K562 (cell line): ENCODE measurements at regions not wholly inside any gene's neighbourhood (a gene's known extent, or its start where the extent isn't known, plus 50 kb on each side); places are given as distances from the start of the nearest gene placed in this dataset.

Source experiments
- ATAC-seq: fragments of 200-7000 bp; cut with Tn5 transposase; 3 replicates; pipeline ENCODE4 v1.9.1; 2020; ENCODE audit warnings: moderate library complexity
- BruUV-seq: library from RNA; stranded (reverse); fragments of 400-500 nt; replicated peaks from 2 replicates; lab custom pipeline; 2021; lab: Mats Ljungman, UMichigan
- CTCF ChIA-PET: fragments of 300-600 bp; formaldehyde crosslinking; extraction: SDS; loops from one replicate; lab custom pipeline; 2021; ENCODE audit warnings: low intra/inter-chr PET ratio; lab: Yijun Ruan, JAX
- POLR2A ChIA-PET: fragments of 300-600, 350-650 bp; sonication (Branson Sonifier 250); formaldehyde crosslinking; extraction: SDS; loops from one replicate; lab custom pipeline; 2021; ENCODE audit warnings: antibody characterized with exemption, inconsistent platforms; lab: Yijun Ruan, JAX
- DNase-seq, 4 experiments: peaks; one replicate each; pipeline versions ENCODE4 v3.0.0 to v3.0.0-alpha.2; 2011 to 2018; ENCODE audit warnings: low spot score in 3 of 4, mixed read lengths in 3 of 4; ENCODE audit errors: extremely low read depth in 1 of 4
- FAIRE-seq: peaks from 2 replicates; lab custom pipeline; 2011; peaks lifted over from hg19 to GRCh38; lab: Jason Lieb, UNC
- H2AFZ ChIP-seq: 2 replicates; pipeline ENCODE4 v1.6.0; 2011; ENCODE audit warnings: low read depth, low read length, control low read depth, inconsistent platforms
- H3K27ac ChIP-seq: fragments of 200-600 bp; 3 replicates; pipeline ENCODE4 v1.8.0; 2011; ENCODE audit warnings: low read depth, mild to moderate bottlenecking, control low read depth, inconsistent platforms, low read length, moderate library complexity, mixed read lengths; ENCODE audit errors: extremely low read depth
- H3K27me3 ChIP-seq, 2 experiments: fragments of 300-600 bp in 1 of 2; 2 replicates in 1 of 2; 3 replicates in 1 of 2; pipeline versions ENCODE4 v1.6.0 to v1.8.0; 2011; ENCODE audit warnings: inconsistent platforms in 2 of 2, low read length in 2 of 2, mild to moderate bottlenecking in 1 of 2, mixed read lengths in 1 of 2, moderate library complexity in 1 of 2; ENCODE audit not compliant: control insufficient read depth in 2 of 2, insufficient read depth in 2 of 2
- H3K36me3 ChIP-seq: fragments of 300-600 bp; 3 replicates; pipeline ENCODE4 v1.8.0; 2011; ENCODE audit warnings: mild to moderate bottlenecking, low read length, inconsistent platforms; ENCODE audit not compliant: control insufficient read depth, insufficient read depth
- H3K4me1 ChIP-seq, 2 experiments: fragments of 200-600 bp in 1 of 2; replicated peaks in 1 of 2; 2 replicates in 1 of 2; 3 replicates in 1 of 2; pipeline versions ENCODE4 v1.5.1 to v1.8.0; 2011; ENCODE audit warnings: inconsistent platforms in 2 of 2, low read length in 2 of 2, mild to moderate bottlenecking in 1 of 2, mixed read lengths in 1 of 2, moderate library complexity in 1 of 2; ENCODE audit not compliant: control insufficient read depth in 2 of 2, insufficient read depth in 2 of 2
- H3K4me2 ChIP-seq: 2 replicates; pipeline ENCODE4 v1.6.1; 2011; ENCODE audit warnings: low read length, control low read depth, inconsistent platforms, mixed read lengths; ENCODE audit not compliant: insufficient read depth
- H3K4me3 ChIP-seq: fragments of 200-600 bp; sonication (generic), shearing (Covaris generic); 2 replicates; pipeline ENCODE4 v1.5.1; 2016; ENCODE audit warnings: control low read depth, inconsistent platforms
- H3K79me2 ChIP-seq: fragments of 200-600 bp; 3 replicates; pipeline ENCODE4 v1.8.0; 2011; ENCODE audit warnings: low read length, inconsistent platforms; ENCODE audit not compliant: control insufficient read depth, insufficient read depth
- H3K9ac ChIP-seq, 2 experiments: 2 replicates each; pipeline versions ENCODE4 v1.6.0 to v1.6.1; 2011; ENCODE audit warnings: low read depth in 2 of 2, low read length in 2 of 2, control low read depth in 1 of 2, inconsistent platforms in 1 of 2, mild to moderate bottlenecking in 1 of 2, mixed read lengths in 1 of 2; ENCODE audit not compliant: insufficient read depth in 1 of 2
- H3K9me1 ChIP-seq: one replicate; pipeline ENCODE4 v1.6.0; 2011; ENCODE audit warnings: inconsistent platforms, mild to moderate bottlenecking, low read length, moderate library complexity; ENCODE audit not compliant: control insufficient read depth, insufficient read depth
- H3K9me3 ChIP-seq: replicated peaks from 2 replicates; pipeline ENCODE4 v1.5.1; 2011; ENCODE audit warnings: low read depth, low read length, inconsistent platforms; ENCODE audit not compliant: control insufficient read depth, insufficient read depth
- H4K20me1 ChIP-seq: replicated peaks from 2 replicates; pipeline ENCODE4 v1.6.1; 2011; ENCODE audit warnings: low read length, inconsistent platforms, mixed read lengths; ENCODE audit not compliant: control insufficient read depth, insufficient read depth
- ATF7 ChIP-seq: fragments of 450-650 bp; IDR thresholded peaks from 2 replicates; pipeline ENCODE4 v1.7.1; 2014; ENCODE audit warnings: mild to moderate bottlenecking, moderate library complexity
- FIP1L1 ChIP-seq: fragments of 200-400 bp; formaldehyde crosslinking; IDR thresholded peaks from 2 replicates; pipeline ENCODE4 v1.6.1; 2018; ENCODE audit warnings: mild to moderate bottlenecking, low read depth, low read length; ENCODE audit not compliant: poor library complexity, severe bottlenecking
- HMGXB4 ChIP-seq: sonication (generic); formaldehyde crosslinking; IDR thresholded peaks from 2 replicates; pipeline ENCODE4 v1.8.1; 2023; ENCODE audit warnings: mild to moderate bottlenecking, missing genetic modification reagents
- HOMEZ ChIP-seq: fragments of 250-450 bp; sonication (Bioruptor Pico); IDR thresholded peaks from 2 replicates; pipeline ENCODE4 v1.4.0; 2020; ENCODE audit warnings: mild to moderate bottlenecking, moderate library complexity
- L3MBTL2 ChIP-seq: fragments of 450-650 bp; IDR thresholded peaks from 2 replicates; pipeline ENCODE4 v1.6.1; 2016; ENCODE audit warnings: mild to moderate bottlenecking, moderate library complexity
- MTA3 ChIP-seq: fragments of 450-650 bp; formaldehyde crosslinking; IDR thresholded peaks from 2 replicates; pipeline ENCODE4 v1.6.1; 2017; ENCODE audit warnings: mild to moderate bottlenecking, borderline replicate concordance
- NFE2 ChIP-seq: IDR thresholded peaks from 2 replicates; pipeline ENCODE4 v1.6.1; 2014; ENCODE audit warnings: antibody characterized with exemption, low read depth
- POLR2A ChIP-seq: fragments of 450-650 bp; conservative IDR thresholded peaks from 2 replicates; pipeline ENCODE4 v1.6.1; 2016
- PYGO2 ChIP-seq: fragments of 450-650 bp; IDR thresholded peaks from 2 replicates; pipeline ENCODE4 v1.6.1; 2016; ENCODE audit warnings: mild to moderate bottlenecking, missing genetic modification characterization, moderate library complexity, missing compliant biosample characterization
- SRF ChIP-seq, 2 experiments: fragments of 250-450, 450-650 bp in 1 of 2; sonication (Bioruptor Pico) in 1 of 2; sonication (generic) in 1 of 2; formaldehyde crosslinking; IDR thresholded peaks; 2 replicates each; pipeline versions ENCODE4 v1.5.0 to v1.5.1; 2020 to 2022; ENCODE audit warnings: mild to moderate bottlenecking in 1 of 2, missing genetic modification reagents in 1 of 2
- ZKSCAN1 ChIP-seq: fragments of 150-350 bp; IDR thresholded peaks from 2 replicates; pipeline ENCODE4 v1.6.1; 2016; ENCODE audit warnings: low read depth, low read length
- ZNF212 ChIP-seq: fragments of 450-650 bp; formaldehyde crosslinking; IDR thresholded peaks from 2 replicates; pipeline ENCODE4 v1.4.0; 2020; ENCODE audit warnings: mild to moderate bottlenecking
- ZNF282 ChIP-seq: sonication (generic); formaldehyde crosslinking; IDR thresholded peaks from 2 replicates; pipeline ENCODE4 v1.8.1; 2023; ENCODE audit warnings: missing genetic modification reagents
- ZNF551 ChIP-seq: fragments of 250-450 bp; sonication (Bioruptor Pico); IDR thresholded peaks from 2 replicates; pipeline ENCODE4 v1.5.0; 2021; ENCODE audit warnings: mild to moderate bottlenecking, moderate library complexity
- WGBS: fragments of 100-300 bp; shearing (Covaris generic); methylation state at CpG from one replicate; pipeline ENCODE4 v1.1.6; 2016; ENCODE audit warnings: low coverage, mixed read lengths; ENCODE audit not compliant: insufficient coverage; ENCODE audit errors: missing lambda C conversion rate; 5-methylcytosine and 5-hydroxymethylcytosine counted together
- in situ Hi-C: fragments of 300-500 bp; cut with MboI; formaldehyde crosslinking; loops from 4 replicates; pipeline ENCODE4 v1.15.0; 2018; ENCODE audit warnings: inconsistent platforms, mixed read lengths
- intact Hi-C: fragments of 100-400 bp; cut with micrococcal nuclease; formaldehyde crosslinking; loops from 2 replicates; pipeline ENCODE4 v1.14.2; 2022

DNA sequence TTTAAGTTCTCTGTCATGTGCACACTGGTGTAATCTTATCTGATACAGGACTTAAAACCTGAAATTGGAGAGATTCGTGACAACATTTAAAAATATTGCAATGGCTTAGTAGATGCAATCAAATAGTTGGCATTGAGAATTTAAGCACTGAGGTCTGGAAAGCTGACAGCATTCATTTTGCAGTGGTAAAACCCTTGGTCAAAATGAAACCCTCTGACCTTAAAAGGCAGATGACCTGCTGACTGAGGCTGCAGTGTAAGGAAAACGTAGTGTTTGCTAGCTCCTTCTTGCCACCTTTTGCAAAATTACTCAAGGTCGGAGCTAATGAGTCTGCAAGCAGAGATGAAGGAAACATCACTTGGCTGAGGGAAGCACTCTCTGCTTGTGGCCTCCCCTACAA is 150.6 kb downstream of the KCTD12 start (continued):
- TF ChIP-seq MTA3 (no peak), ZNF551 (CRISPR knock-in tag) (no peak), ATF7 (no peak), NFE2 (no peak)

DNA sequence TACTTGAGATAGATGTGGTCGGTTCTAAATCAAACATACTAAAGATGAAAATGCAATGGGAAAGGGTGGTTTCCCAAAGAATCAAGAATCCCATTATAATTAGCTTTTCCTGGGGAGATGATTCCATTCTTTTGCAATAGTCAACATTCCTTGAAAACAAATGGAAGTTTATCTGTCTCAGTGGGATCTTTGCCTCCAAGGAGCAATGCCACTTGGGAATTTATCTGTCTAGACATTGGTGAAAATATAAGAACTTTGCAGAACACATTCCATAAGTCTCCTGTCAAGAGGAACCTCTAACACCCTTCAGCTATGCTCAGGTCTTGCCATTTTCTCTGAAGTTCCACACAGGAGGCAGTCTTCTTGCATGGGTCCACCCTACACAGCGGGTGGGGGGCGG is 152.5 kb downstream of the KCTD12 start:
- Histone ChIP-seq H3K4me3 (no peak overlapping the region), H3K9ac (no peak overlapping the region), H2AFZ (no peak overlapping the region), H3K36me3 (no peaks in the 10 kb centered on the region), H3K4me2 (no peak overlapping the region), H3K27me3 (no peaks in the 10 kb centered on the region), H3K79me2 (no peaks in the 10 kb centered on the region), H4K20me1 (no peaks in the 10 kb centered on the region), H3K4me1 (no peaks in the 10 kb centered on the region), H3K27ac (no peak overlapping the region), H3K9me3 (no peaks in the 10 kb centered on the region)
- intact Hi-C loops = no loop called here
- FAIRE-seq (no peak), ATAC-seq (no peak), DNase-seq (no peak)
- WGBS = 0% methylated on average over 3 of the region's 3 CpGs
- BruUV-seq = no TSS peak
- TF ChIP-seq POLR2A (no peak), ZNF282 (CRISPR knock-in tag) (no peak), ZNF212 (CRISPR knock-in tag) (no peak), HMGXB4 (CRISPR knock-in tag) (no peak), L3MBTL2 (no peak), HOMEZ (no peak), ZKSCAN1 (no peak), PYGO2 (tag) (no peak), FIP1L1 (no peak), SRF (CRISPR knock-in tag; IDR thresholded peaks at IDR 0.05) (no peak)
- TF ChIP-seq, all 486 proteins: peak for 0
- CTCF ChIA-PET = no interaction called here
- no peaks in the 10 kb centered on the region for H3K9me1 ChIP-seq
- in situ Hi-C loops = no loop called here
- POLR2A ChIA-PET = interaction anchor here (0.6 kb wide), 1 partner anchor 13 kb away, joined by 3 read pairs; no protein-coding TSS in a partner anchor
